ENCODE measurements at regions not wholly inside any gene's neighbourhood (a gene's known extent, or its start where the extent isn't known, plus 50 kb on each side); places are given as distances from the start of the nearest gene placed in this dataset.

- Histone ChIP-seq H4K20me1 (replicated peaks; ENCODE audit: control insufficient read depth, insufficient read depth, low read length) (no peaks in the 10 kb centered on the region), H3K79me2 (ENCODE audit: control insufficient read depth, insufficient read depth, low read length) (no peaks in the 10 kb centered on the region), H3K27ac (ENCODE audit: extremely low read depth, low read depth, low read length) (no peak overlapping the region), H3K9me3 (replicated peaks; ENCODE audit: control insufficient read depth, insufficient read depth, low read depth, low read length) (no peaks in the 10 kb centered on the region), H3K4me2 (ENCODE audit: insufficient read depth, low read length) (no peak overlapping the region), H3K9ac (ENCODE audit: insufficient read depth in 1 of 2, low read depth in 2 of 2, low read length in 2 of 2) (no peak overlapping the region), H3K4me3 (no peak overlapping the region), H3K4me1 (replicated peaks in 1 of 2; ENCODE audit: control insufficient read depth in 2 of 2, insufficient read depth in 2 of 2, low read length in 2 of 2) (no peaks in the 10 kb centered on the region), H3K36me3 (ENCODE audit: control insufficient read depth, insufficient read depth, low read length) (no peaks in the 10 kb centered on the region), H2AFZ (ENCODE audit: low read depth, low read length) (no peak overlapping the region), H3K9me1 (ENCODE audit: control insufficient read depth, insufficient read depth, low read length) (no peaks in the 10 kb centered on the region), H3K27me3 (ENCODE audit: control insufficient read depth in 2 of 2, insufficient read depth in 2 of 2, low read length in 2 of 2) (peaks cover 0 to 9% of the 10 kb centered on the region in 2 experiments; a peak in 2 of 5 replicates)
- ATAC-seq (no peak), FAIRE-seq (no peak), DNase-seq (ENCODE audit: extremely low read depth in 1 of 4, low spot score in 3 of 4) (no peak)
- no TSS peak for BruUV-seq (replicated peaks)
- in situ Hi-C loops (cut with MboI), result no loop called here
- WGBS (ENCODE audit: insufficient coverage, low coverage, missing lambda C conversion rate), result 2% methylated on average over 4 of the region's 4 CpGs
- no peak for TF ChIP-seq STAT5A (IDR thresholded peaks at IDR 0.05; ENCODE audit: borderline replicate concordance, low read length)
- TF ChIP-seq TCF3 (CRISPR knock-in tag; IDR thresholded peaks at IDR 0.05), result no peak
- TF ChIP-seq ZNF518B (CRISPR knock-in tag; IDR thresholded peaks at IDR 0.05), result no peak
- CTCF ChIA-PET (ENCODE audit: low intra/inter-chr PET ratio), result no interaction called here
- intact Hi-C loops (cut with micrococcal nuclease), result no loop called here
- POLR2A ChIA-PET, result no interaction called here
Observed at GRCh38 chr3:139832998-139833397, 102.0 kb upstream of the CLSTN2 start.
